Muscle of leg (tissue), 3 donors: ENCODE measurements at regions not wholly inside any gene's neighbourhood (a gene's known extent, or its start where the extent isn't known, plus 50 kb on each side); places are given as distances from the start of the nearest gene placed in this dataset.

Source experiments
- DNase-seq: peaks from one replicate; pipeline ENCODE4 v3.0.0; 2013
- H3K27ac ChIP-seq: one replicate; pipeline ENCODE4 v1.5.1; 2013; ENCODE audit warnings: mild to moderate bottlenecking, low read length, control low read depth
- H3K27me3 ChIP-seq: one replicate; pipeline ENCODE4 v1.6.1; 2013; ENCODE audit warnings: low read length; ENCODE audit not compliant: control insufficient read depth, insufficient read depth
- H3K36me3 ChIP-seq: one replicate; pipeline ENCODE4 v1.6.1; 2013; ENCODE audit warnings: low read length; ENCODE audit not compliant: control insufficient read depth, insufficient read depth
- H3K4me1 ChIP-seq: one replicate; pipeline ENCODE4 v1.6.1; 2013; ENCODE audit warnings: low read length; ENCODE audit not compliant: control insufficient read depth, insufficient read depth
- H3K4me3 ChIP-seq: one replicate; pipeline ENCODE4 v1.5.1; 2013; ENCODE audit warnings: low read length, control low read depth
- H3K9me3 ChIP-seq: replicated peaks from 2 replicates; pipeline ENCODE4 v1.6.1; 2013; ENCODE audit warnings: low read depth, low read length; ENCODE audit not compliant: control insufficient read depth
- WGBS: methylation state at CpG from one replicate; pipeline ENCODE4 v1.1.5; 2013; ENCODE audit warnings: missing lambda C conversion rate; ENCODE audit not compliant: insufficient coverage; 5-methylcytosine and 5-hydroxymethylcytosine counted together

- Histone ChIP-seq H3K36me3 (no peaks in the 10 kb centered on the region), H3K4me3 (no peak overlapping the region), H3K4me1 (peaks cover 2% of the 10 kb centered on the region), H3K27me3 (no peaks in the 10 kb centered on the region), H3K27ac (no peak overlapping the region), H3K9me3 (no peaks in the 10 kb centered on the region)
- WGBS = no CpG with 5 or more reads among the region's 4 CpGs
- DNase-seq = no peak
Measured at GRCh38 chr9:13970018-13970417, 343.9 kb downstream of the NFIB start.

GRCh38 chr9:13967438-13967837, 346.5 kb downstream of the NFIB start:
- Histone ChIP-seq H3K27ac (no peak overlapping the region), H3K4me3 (no peak overlapping the region), H3K4me1 (peaks cover 5% of the 10 kb centered on the region), H3K36me3 (no peaks in the 10 kb centered on the region), H3K9me3 (no peaks in the 10 kb centered on the region), H3K27me3 (no peaks in the 10 kb centered on the region)
- WGBS = 78% methylated on average over 2 of the region's 4 CpGs
- DNase-seq = no peak

DNA sequence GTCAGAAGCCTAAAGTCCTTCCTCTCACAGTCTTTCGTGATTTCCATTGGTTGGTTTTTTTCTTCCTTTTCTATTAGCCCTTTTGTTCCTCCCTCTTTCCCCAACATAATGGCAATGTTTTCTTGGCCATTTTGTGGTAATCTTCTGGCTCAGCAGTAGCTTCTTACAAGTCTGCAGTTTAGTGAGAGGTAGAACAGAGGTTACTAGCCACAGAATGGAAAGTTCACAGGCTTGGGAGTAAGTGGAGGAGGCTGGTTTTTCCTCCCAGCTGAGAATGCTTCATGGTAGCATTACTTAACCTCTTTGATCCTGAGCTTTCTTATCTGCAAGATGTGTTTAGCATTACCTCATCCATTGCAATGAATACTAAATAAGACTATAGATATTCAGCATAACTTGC, 346.9 kb downstream of the NFIB start:
- 100% methylated on average over 1 of the region's 1 CpG for WGBS
- no peaks in the 10 kb centered on the region for H3K27me3 ChIP-seq
- H3K4me1 ChIP-seq = peaks cover 5% of the 10 kb centered on the region
- no peaks in the 10 kb centered on the region for H3K9me3 ChIP-seq
- no peak for DNase-seq
- no peak overlapping the region for H3K4me3 ChIP-seq
- H3K36me3 ChIP-seq = no peaks in the 10 kb centered on the region
- H3K27ac ChIP-seq = no peak overlapping the region

DNA sequence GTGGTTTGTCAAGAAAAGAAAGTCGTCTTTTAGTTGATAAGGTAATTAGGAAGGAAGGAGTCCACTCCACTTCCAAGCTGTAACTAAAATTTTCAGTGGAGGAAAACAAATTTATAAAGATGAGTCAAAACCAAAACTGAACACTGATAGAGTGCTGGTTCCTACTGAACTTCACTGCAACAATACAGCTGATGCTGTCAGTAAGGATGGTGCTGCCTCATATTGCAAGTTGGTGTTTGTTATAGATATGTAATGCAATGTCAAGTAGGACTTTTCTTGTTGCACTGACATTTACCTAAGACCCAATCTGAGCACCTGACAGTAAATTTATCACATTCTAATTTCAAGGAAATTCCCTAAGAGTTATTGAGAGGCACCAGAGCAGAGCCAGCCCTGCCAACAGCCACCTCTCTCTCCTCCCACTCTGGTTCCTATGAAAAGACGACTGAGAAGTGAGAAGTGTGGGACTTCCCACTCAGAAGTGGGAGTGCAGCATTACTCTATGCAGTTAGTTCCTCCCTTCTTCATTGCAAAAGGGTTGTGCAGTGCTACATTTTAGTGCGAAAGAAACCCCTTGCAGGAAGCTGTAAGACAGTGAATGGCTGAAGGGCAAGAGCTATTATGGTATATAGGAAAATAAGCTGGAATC, 350.8 kb downstream of the NFIB start:
- WGBS = no CpG with 5 or more reads among the region's 3 CpGs
- no peak overlapping the region for H3K27ac ChIP-seq
- no peak for DNase-seq
- peaks cover 9% of the 10 kb centered on the region for H3K4me1 ChIP-seq
- H3K36me3 ChIP-seq = no peaks in the 10 kb centered on the region
- no peaks in the 10 kb centered on the region for H3K9me3 ChIP-seq
- no peak overlapping the region for H3K4me3 ChIP-seq
- no peaks in the 10 kb centered on the region for H3K27me3 ChIP-seq

DNA sequence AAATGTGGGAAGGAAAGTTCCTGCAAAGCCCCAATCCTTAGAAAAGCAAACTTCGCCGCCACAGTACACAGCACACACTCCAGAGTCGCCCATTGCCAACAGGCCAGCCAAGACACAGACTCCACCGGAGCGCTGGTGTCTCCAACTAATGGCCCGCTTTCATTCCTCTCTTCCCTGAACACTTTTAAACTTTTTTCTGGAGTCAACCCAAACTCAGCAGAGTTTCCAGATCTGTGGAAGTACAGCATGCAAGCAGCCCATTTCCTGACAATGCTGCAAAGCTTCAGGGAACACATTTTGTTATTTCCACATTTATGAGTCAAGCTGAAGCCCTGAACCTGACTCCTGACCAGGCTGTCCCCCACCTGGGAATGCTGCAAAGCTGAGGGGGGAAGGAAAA, 351.9 kb downstream of the NFIB start:
- Histone ChIP-seq H3K4me1 (peaks cover 10% of the 10 kb centered on the region), H3K27me3 (no peaks in the 10 kb centered on the region), H3K4me3 (no peak overlapping the region), H3K27ac (peak overlapping the region; percentile 53), H3K9me3 (no peaks in the 10 kb centered on the region), H3K36me3 (no peaks in the 10 kb centered on the region)
- 23% methylated on average over 6 of the region's 6 CpGs for WGBS
- DNase-seq = peak; percentile 93

DNA sequence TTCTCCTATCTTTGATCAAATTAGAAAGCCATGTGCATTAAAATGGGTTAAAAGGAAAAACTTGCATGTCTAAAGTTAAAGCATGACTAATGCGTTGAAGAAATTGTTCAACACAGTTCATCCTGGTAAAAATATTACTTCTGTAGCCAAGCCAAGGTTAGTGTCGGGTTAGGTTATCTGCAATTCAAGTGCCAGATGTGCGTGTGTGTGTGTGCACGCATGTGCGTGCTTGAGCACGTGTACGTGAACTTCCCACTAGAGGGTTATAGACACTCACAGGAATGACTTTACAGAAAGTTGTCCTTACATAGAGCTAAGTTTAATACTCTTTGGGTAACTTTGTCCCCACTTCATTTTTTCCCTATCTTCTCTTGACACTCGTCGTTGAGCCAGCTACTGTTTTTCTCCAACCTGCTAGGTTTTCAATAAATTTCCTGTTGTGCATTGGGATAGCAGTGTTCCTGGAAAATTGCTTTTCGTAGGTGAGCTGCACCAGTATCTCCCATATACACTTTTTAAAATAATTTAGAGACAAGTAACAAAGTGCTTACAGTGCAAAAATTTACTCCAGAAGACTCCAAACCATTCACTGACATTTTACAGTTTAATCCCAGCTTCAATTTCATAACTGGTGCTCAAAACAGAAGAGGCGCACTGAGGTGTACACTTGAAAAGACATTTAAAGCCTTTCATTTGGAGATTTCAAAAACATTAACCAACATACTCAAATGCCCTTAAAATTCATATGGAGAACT, 353.8 kb downstream of the NFIB start:
- no peak overlapping the region for H3K4me3 ChIP-seq
- whole genome bisulfite sequencing = 100% methylated on average over 1 of the region's 11 CpGs
- H3K27ac ChIP-seq = peak overlapping the region; percentile 21
- no peaks in the 10 kb centered on the region for H3K36me3 ChIP-seq
- DNase-seq = peak; percentile 51
- no peaks in the 10 kb centered on the region for H3K27me3 ChIP-seq
- H3K4me1 ChIP-seq = peaks cover 12% of the 10 kb centered on the region
- no peaks in the 10 kb centered on the region for H3K9me3 ChIP-seq

GRCh38 chr9:13958672-13959071, 355.3 kb downstream of the NFIB start:
- Histone ChIP-seq H3K4me1 (peaks cover 12% of the 10 kb centered on the region), H3K9me3 (no peaks in the 10 kb centered on the region), H3K27me3 (no peaks in the 10 kb centered on the region), H3K36me3 (no peaks in the 10 kb centered on the region), H3K4me3 (no peak overlapping the region), H3K27ac (no peak overlapping the region)
- no peak for DNase-seq
- WGBS = no CpG with 5 or more reads among the region's 1 CpG

DNA sequence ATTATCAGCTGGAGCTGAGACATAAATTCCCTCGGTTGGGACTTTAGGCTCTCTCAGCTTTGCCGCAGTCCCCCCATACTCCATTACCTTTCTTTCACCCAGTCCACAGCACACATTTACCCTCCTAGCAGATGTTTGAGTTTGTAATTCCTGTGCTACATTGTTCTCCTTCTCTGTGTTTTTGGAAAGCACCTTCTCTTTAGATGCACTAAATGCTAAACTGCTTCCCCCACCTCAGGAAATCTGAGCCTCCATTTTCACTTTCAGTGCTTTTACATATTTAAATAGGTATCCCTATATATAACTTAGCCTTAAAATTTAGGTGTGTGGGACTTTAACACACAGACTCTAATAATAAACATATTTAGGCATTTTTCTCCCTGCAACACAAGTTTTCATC, 356.9 kb downstream of the NFIB start:
- H3K27me3 ChIP-seq = no peaks in the 10 kb centered on the region
- peaks cover 9% of the 10 kb centered on the region for H3K4me1 ChIP-seq
- DNase-seq = peak; percentile 27
- H3K36me3 ChIP-seq = no peaks in the 10 kb centered on the region
- no CpG with 5 or more reads among the region's 2 CpGs for WGBS
- peak overlapping the region; percentile 42 for H3K27ac ChIP-seq
- H3K9me3 ChIP-seq = no peaks in the 10 kb centered on the region
- H3K4me3 ChIP-seq = no peak overlapping the region

DNA sequence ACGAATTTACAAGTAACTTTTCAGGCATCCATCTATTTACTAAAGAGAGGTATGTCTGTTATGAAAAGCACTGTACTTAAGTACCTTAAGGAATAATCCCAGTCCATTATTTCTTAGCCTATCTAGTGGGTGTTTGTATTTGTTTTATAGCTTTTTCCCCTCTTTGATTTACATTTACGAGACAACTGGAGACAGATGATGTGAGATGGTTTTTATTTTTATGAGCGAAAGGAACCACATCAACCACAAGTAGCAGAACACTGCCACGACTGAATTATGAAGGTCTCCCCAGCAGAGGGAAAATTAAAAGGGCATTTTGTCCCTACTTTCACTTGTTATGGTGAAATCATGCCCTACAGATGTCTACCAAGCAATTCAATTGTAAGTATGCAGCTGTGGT, 357.8 kb downstream of the NFIB start:
- Histone ChIP-seq H3K27me3 (no peaks in the 10 kb centered on the region), H3K9me3 (no peaks in the 10 kb centered on the region), H3K4me1 (peaks cover 7% of the 10 kb centered on the region), H3K27ac (peak overlapping the region; percentile 20), H3K4me3 (no peak overlapping the region), H3K36me3 (no peaks in the 10 kb centered on the region)
- no CpG with 5 or more reads among the region's 4 CpGs for WGBS
- no peak for DNase-seq

- Histone ChIP-seq H3K27ac (no peak overlapping the region), H3K9me3 (no peaks in the 10 kb centered on the region), H3K4me1 (peaks cover 3% of the 10 kb centered on the region), H3K4me3 (no peak overlapping the region), H3K36me3 (no peaks in the 10 kb centered on the region), H3K27me3 (no peaks in the 10 kb centered on the region)
- no peak for DNase-seq
- whole genome bisulfite sequencing = no CpG with 5 or more reads among the region's 6 CpGs
Measured at GRCh38 chr9:13952906-13953305, 361.0 kb downstream of the NFIB start.
